Neural progenitor cell (in vitro differentiated cells): ENCODE measurements at regions not wholly inside any gene's neighbourhood (a gene's known extent, or its start where the extent isn't known, plus 50 kb on each side); places are given as distances from the start of the nearest gene placed in this dataset.

ENCODE experiments used
- EZH2 ChIP-seq: fragments of 200-600 bp; sonication (generic); IDR thresholded peaks from 2 replicates; pipeline ENCODE4 v1.6.1; 2017; ENCODE audit warnings: antibody characterized with exemption, mild to moderate bottlenecking, moderate library complexity
- EZH2phosphoT487 ChIP-seq: fragments of 200-600 bp; sonication (generic); IDR thresholded peaks from 2 replicates; pipeline ENCODE4 v1.6.1; 2017; ENCODE audit warnings: antibody characterized with exemption
- TF ChIP-seq, protein P1 (sequence below): fragments of 200-600 bp; sonication (generic); IDR thresholded peaks from 2 replicates; pipeline ENCODE4 v1.5.1; 2017; ENCODE audit warnings: antibody characterized with exemption, mild to moderate bottlenecking

DNA sequence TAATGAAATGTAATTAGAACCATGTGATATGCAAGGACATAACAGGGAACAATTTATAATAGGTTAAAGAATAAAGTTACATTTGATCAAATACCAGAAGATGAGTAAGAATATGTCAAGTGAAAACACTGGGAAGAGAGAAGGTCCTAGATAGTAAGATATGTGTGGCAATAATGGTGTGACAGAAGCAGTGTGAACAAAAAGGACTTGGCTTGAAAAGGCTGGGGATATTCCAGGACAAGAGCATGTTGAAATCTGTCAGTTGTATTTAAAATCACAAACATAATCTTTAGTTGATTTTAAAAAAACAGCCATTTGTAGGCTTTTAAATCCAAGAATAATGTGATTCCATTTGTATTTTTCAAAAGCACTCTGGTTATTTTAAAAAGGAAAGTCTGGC lies 1399.9 kb upstream of the SLC39A10 start:
- TF ChIP-seq, protein P1, sequence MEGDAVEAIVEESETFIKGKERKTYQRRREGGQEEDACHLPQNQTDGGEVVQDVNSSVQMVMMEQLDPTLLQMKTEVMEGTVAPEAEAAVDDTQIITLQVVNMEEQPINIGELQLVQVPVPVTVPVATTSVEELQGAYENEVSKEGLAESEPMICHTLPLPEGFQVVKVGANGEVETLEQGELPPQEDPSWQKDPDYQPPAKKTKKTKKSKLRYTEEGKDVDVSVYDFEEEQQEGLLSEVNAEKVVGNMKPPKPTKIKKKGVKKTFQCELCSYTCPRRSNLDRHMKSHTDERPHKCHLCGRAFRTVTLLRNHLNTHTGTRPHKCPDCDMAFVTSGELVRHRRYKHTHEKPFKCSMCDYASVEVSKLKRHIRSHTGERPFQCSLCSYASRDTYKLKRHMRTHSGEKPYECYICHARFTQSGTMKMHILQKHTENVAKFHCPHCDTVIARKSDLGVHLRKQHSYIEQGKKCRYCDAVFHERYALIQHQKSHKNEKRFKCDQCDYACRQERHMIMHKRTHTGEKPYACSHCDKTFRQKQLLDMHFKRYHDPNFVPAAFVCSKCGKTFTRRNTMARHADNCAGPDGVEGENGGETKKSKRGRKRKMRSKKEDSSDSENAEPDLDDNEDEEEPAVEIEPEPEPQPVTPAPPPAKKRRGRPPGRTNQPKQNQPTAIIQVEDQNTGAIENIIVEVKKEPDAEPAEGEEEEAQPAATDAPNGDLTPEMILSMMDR, result no peak
- TF ChIP-seq EZH2 (no peak), EZH2phosphoT487 (no peak)
